Hepatocyte (in vitro differentiated cells): ENCODE measurements at regions not wholly inside any gene's neighbourhood (a gene's known extent, or its start where the extent isn't known, plus 50 kb on each side); places are given as distances from the start of the nearest gene placed in this dataset.

Experiments
- CTCF ChIP-seq: fragments of 200-600 bp; sonication (generic); IDR thresholded peaks from 2 replicates; pipeline ENCODE4 v1.5.1; 2016; ENCODE audit warnings: antibody characterized with exemption, mild to moderate bottlenecking; ENCODE audit not compliant: poor library complexity
- EZH2 ChIP-seq: fragments of 200-600 bp; sonication (generic); IDR thresholded peaks from 2 replicates; pipeline ENCODE4 v1.6.1; 2016; ENCODE audit warnings: antibody characterized with exemption, mild to moderate bottlenecking, borderline replicate concordance
- EZH2phosphoT487 ChIP-seq: fragments of 200-600 bp; sonication (generic); IDR thresholded peaks from one replicate; pipeline ENCODE4 v1.6.1; 2018; ENCODE audit warnings: antibody characterized with exemption, mild to moderate bottlenecking, low read depth, moderate library complexity; ENCODE audit not compliant: unreplicated experiment, severe bottlenecking

DNA sequence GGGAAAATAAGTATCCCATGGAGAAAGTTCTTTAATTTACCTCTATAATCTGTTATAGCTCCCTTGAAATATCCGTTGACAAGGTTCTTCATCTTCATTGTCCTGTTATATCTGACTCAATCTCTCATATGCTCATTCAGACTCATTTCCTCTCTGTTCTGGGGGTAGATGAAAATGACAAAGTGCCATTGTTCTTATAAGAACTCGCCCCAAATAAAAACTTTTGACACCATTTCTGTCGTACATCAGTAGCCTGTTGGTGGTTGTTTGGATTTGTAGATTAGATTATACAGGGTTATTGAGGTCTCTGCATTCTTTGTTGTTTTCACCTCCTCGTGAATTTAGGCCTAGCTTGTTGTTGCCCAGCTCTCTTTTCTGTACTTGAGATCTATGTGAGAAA lies 55.2 kb upstream of the IPO9 start:
- TF ChIP-seq CTCF (no peak), EZH2phosphoT487 (no peak), EZH2 (no peak)
